Inflammatory macrophage (primary cell): ENCODE measurements at regions not wholly inside any gene's neighbourhood (a gene's known extent, or its start where the extent isn't known, plus 50 kb on each side); places are given as distances from the start of the nearest gene placed in this dataset.

Experiments
- DNase-seq, 2 donors: peaks; one replicate each; pipeline ENCODE4 v3.0.0-alpha.2; 2020 to 2022

DNA sequence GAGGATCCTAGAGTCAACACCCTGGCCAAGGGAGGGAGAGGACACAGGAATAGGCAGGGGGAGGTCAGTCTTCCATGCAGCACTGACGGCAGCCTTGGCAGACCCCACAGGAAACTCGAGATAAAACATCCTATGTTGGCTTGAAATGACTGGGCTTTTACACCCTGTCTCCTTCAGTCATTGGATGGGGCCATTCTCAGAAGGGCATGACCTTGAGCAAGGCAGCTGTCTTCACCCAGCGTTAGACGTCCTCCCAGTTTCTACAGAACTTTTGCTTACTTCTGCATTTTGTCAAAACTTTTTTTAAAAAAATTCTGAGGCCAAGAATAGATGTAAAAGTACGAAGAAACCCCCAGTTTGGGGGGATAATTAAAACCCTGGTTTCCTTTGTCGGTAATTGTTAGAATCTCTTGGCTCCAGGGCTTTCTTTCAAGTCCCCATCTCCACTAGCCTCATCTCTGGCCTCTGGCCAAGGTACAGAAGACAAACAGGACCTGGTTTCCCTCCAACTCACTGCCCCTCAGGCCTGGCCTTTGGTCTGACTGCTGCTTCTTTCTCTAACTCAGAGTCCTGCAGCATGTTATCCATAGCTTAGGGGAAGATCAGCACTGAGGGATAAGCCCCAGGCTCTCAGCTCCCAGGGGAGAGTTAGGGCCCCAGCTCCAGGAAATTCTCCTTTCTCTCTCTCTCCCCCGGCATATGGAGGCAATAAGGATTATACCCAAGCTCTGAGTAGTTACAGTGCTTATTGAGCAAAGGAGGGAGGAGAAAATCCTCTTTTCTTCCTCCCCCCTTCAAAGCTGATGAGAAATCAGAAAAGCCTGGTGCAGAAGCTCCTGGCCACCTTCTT, 51.6 kb upstream of the KCND3 start:
- DNase-seq, result no peak

GRCh38 chr1:112043901-112044300, 54.4 kb upstream of the KCND3 start:
- no peak for DNase-seq

- no peak for DNase-seq
These were observed 55.3 kb upstream of the KCND3 start for GRCh38 chr1:112044745-112045144.

- no peak for DNase-seq
These were observed 57.2 kb upstream of the KCND3 start for GRCh38 chr1:112046630-112047029.

DNA sequence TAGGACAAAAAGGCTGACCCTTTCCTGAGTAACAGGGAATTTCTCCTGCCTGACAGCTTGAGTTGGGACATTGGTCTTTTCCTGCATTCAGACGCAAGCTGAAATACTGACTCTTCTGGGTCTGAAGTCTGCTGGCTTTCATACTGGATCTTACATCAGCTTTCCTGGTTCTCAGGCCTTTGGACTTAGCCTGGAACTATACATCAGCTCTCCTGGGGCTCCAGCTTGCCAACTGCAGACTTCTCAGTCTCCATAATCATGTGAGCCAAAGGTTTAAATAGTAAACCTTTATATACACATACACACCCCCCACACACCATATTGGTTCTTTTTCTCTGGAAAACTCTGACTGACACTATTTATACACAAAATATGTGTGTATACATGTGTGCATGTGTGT, 59.0 kb upstream of the KCND3 start:
- DNase-seq, result no peak

DNA sequence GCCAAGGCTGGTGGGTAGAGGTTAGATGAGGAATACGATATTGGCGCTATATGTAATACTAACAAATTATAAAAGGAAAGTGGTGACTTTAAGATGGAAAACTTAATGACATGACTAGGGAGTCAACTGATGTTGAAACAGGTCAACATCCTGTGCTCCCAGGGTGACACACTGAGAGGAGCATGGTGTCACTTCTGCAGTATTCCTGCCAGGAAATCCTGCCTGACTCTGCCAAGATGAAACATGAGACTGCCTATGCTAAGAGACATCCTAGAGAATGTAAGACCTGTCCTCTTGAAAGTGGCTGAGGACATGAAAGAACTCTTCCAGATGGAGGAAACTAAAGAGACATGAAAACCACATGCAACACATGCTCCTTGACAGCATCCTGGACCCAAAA, 65.0 kb upstream of the KCND3 start:
- no peak for DNase-seq

- no peak for DNase-seq
These were observed 66.9 kb upstream of the KCND3 start for GRCh38 chr1:112056354-112056753.

DNA sequence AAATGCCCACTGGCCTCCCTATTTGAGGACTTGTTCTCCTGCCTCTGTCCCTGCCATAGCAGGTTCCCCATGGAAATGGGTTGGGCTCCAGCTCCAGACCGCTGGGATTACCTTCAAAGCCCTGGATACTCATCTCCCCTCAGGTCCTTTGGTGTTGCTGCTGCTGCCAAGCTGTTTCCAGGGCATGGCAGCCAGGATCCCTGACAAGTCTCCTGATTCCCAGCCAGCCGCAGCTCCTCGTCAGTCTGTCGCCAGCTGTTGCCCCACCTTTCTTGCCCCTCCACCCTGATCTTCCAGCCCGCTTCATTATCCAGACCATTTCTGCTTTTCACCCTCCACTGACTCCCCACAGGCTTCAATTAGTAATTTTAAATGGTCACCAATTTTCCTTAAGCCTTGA, 68.3 kb upstream of the KCND3 start:
- DNase-seq, result no peak

DNA sequence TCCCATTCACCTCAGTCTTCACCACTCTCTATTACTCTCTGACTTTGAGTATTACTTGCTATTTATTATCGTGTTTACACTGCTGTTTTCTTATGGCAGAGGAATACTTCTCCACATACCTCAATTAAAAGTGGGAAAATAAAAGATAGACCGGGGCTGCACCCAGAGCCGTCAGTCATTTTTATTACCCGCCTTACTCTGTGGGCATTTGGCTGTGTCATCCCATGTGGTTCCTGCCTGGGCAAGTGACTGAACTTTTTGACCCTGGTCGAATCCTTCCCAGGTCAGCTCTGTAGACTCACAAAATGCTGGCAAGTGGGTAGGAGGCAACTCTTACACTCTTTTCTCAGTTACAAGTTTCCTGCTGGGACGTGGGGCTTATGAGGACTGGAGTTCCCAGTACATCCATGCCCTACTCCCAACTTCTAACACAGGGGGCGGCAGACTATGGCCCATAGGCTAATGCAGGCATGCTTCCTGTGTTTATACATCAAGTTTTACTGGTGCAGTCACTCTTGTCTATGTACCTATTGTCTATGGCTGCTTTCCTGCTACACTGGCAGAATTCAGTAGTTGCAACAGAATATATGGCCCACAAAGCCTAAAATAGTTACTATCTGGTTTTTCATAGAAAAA, 69.5 kb upstream of the KCND3 start:
- no peak for DNase-seq

- no peak for DNase-seq
These were observed 70.2 kb upstream of the KCND3 start for GRCh38 chr1:112059679-112060078.

DNA sequence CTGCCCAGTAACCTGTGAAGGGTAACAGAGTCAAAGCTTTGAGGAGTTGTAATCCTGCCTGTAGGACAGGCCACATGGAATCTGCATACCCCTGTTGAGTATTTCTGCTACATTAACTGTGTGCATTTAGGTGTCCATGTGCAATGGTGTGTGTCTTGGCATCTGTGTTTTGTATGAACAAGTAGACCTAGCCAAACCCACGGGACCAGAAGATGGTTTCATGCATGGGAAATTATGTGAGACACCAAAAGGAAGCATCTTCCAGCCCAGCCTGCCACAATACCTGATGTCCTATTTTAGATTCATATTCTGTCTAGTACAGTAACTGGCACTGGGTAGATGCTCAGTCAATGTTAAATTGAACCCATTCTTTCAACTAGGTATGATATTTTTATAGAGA, 70.8 kb upstream of the KCND3 start:
- no peak for DNase-seq

- DNase-seq, result no peak
These were observed 71.6 kb upstream of the KCND3 start for GRCh38 chr1:112061056-112061455.

GRCh38 chr1:112061901-112062320, 72.4 kb upstream of the KCND3 start:
- DNase-seq, result no peak

DNA sequence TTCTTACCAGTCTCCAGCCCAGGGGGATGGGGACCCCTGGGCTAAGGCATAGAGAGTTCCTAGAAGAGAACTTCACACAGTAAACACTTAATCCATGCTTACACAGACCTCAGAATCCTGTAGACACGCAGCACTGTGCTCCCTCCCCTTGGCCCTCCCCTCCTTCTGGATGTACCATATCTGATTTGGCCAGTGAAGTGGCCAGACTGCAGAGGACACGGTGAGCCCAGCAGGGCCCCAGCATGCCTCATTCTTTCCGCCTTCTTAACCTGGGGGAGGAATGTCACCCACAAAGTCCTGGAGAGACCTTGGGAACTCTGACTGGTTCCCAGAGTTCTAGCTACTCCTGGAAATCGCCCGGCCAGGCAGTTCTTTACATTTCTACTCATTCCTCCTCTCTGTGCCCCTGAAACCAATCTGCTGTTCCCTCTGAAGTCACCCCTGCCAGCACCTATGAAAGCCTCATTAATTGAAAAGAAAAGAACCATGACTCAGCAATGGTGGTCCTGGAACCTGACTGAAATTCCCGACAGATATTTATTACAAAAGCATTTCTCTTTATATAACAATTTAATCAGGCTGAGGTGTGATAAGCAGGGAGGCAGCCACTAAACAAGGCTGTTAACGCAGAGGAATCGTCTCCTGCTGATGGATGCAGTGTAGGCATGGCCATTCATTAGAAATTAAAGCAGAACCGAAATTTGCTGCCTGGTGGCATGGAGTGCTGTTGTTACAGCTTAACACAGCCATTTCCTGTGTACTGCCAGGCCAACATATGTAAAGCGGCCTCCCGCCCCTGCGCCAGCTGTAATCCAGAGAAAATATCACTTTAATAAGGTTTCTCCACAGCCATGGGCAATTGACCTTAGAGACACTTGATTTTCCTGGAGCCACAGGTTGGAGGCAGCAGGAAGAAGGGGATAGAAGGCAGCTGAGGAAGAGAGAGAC, 74.6 kb upstream of the KCND3 start:
- DNase-seq, result no peak

GRCh38 chr1:112067989-112068388, 78.5 kb upstream of the KCND3 start:
- no peak for DNase-seq

DNA sequence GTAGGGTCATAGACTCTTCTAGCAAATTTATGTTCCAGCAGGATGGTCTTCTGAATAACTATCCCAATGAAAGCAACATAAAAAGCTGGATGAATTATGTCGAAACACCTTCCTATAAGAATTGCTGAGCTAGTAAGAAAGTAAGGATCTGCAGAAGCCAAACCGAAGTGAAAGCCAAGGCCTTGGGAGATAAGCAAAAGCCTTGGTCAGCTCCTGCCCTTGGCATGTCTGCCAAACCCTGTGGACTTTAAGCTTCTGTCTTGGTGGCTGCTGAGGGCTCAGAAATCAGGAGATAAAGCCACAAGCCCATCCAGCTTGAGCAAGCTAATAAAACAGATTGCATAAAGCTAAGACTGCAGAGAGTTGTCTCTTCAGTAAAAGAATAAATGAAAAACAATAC, 81.2 kb upstream of the KCND3 start:
- DNase-seq, result no peak

GRCh38 chr1:112074711-112075110, 85.2 kb upstream of the KCND3 start:
- no peak for DNase-seq

DNA sequence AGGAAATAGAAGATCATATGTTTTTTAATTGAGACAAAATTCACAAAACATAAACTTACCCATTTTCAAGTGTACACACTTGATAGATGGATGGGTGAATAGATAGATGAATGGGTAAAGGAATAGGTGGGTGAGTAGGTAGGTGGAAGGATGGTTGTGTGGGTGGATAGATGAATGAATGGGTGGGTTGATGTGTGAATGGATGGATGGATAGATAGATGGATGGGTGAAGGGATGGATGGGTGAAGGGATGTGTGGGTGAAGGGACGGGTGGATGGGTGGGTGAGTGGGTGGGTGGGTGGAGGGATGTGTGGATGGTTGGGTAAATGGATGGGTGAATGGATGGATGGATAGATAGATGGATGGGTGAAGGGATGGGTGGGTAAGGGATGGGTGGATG, 86.1 kb upstream of the KCND3 start:
- no peak for DNase-seq

DNA sequence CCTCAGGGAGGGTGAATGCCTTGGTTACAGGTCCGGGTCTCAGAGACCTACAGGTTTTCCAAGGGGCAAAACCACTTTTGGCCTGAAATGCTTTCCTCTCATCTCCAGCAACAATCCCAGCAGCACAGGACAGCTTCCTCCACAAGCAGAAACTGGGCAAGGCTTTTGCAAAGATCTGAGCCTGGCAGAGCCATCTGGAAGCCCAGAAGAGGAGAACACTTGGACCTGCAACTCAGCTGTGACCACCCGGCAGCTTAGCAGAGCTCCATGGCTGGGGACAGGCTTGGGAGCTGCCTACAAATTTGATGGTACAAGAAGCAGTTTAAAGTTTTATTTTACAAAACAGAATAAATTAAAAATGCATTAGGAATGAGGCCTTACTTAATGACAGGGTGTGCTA, 90.0 kb upstream of the KCND3 start:
- no peak for DNase-seq

DNA sequence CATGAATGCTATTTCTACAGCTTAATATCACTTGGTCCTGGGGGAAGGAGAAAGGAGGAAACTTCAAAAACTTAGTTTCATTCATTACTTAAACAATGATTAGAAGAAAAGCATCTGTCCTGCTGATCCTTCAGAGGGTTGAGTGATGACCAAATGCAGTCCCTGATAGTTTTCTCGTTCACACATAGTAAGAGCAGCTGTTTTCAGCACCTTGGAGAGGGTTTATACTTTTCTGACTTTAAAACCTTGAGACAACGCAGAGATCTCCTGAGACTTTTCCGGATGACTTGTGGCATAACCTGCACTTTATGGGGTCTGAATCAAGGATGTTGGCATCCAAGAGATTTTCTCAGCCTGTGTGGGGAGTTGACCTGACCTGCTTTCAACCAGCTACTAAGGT, 94.0 kb upstream of the KCND3 start:
- no peak for DNase-seq

DNA sequence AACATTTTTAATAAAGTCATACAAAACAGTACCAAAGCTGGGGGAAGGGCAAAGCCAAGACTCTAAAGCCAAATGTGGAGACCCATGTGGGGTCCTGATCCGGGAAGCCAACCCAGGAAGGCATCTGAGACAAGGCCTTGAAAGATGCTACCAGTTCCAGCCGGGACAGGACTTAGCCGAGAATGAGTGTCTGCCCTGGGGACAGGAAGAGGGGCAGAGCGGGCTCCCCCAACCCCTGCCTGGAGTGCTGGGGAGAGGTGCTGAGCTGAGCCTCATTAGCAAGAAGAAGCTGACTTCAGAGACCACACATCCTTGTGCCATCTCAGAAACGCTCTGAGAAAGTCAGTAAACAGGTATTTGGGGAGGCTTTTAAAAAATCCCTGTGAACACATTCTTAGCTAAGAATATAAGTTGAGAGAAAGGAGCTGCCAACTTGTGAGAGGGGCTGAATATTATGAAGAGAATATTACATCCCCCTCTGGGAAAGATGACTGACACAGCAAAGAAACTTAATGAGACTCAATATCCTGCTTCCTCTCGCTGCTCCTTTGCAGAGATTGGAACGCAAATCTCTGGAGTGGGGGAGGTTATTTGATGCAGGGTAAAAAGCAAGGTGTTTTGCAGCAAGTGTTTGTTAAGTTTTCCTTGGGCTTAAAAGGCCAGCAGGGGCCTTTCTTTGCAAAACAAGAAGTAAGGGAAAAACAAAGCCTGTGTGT, 103.3 kb upstream of the KCND3 start:
- no peak for DNase-seq

GRCh38 chr1:112093372-112093694, 103.9 kb upstream of the KCND3 start:
- no peak for DNase-seq

DNA sequence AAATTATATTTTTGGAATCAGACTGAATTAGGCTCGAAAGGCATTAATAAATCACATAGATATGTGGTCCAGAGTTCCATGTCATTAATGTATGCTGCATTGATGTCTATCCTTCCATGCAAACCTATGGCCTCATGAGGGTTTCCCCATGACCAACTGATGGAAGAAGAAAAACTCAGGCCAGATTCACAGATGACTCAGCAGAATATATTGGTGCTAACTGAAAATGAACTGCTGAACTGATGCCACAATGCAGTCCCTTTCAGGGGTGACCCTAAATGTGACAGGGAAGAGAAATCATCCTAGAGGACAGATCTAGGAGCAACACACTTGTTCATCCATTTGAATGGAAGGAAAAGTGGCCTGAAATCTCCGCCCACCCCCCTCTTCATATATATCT, 110.5 kb upstream of the KCND3 start:
- DNase-seq, result no peak
